Neuronal stem cell (in vitro differentiated cells): ENCODE measurements at regions not wholly inside any gene's neighbourhood (a gene's known extent, or its start where the extent isn't known, plus 50 kb on each side); places are given as distances from the start of the nearest gene placed in this dataset.
"Not testable (repeated sequence)": the region's sequence is repeated elsewhere in the genome, so short reads cannot be mapped to it uniquely, and the experiment has no call there.

Experiments
- DNase-seq: peaks from one replicate; pipeline ENCODE4 v3.0.0-alpha.2; 2013; ENCODE audit warnings: low spot score
- H2AFZ ChIP-seq: one replicate; pipeline ENCODE4 v1.6.1; 2013; ENCODE audit warnings: mild to moderate bottlenecking, low read length, inconsistent platforms
- H2AK5ac ChIP-seq: 2 replicates; pipeline ENCODE4 v1.6.1; 2013; ENCODE audit warnings: low read depth, mild to moderate bottlenecking, inconsistent platforms, low read length, moderate library complexity, mixed read lengths
- H2BK120ac ChIP-seq: 2 replicates; pipeline ENCODE4 v1.6.1; 2013; ENCODE audit warnings: low read depth, mild to moderate bottlenecking, inconsistent platforms, low read length, moderate library complexity, mixed read lengths
- H2BK12ac ChIP-seq: one replicate; pipeline ENCODE4 v1.6.1; 2013; ENCODE audit warnings: low read length, inconsistent platforms
- H2BK15ac ChIP-seq: 2 replicates; pipeline ENCODE4 v1.6.1; 2013; ENCODE audit warnings: mild to moderate bottlenecking, low read length, inconsistent platforms, mixed read lengths
- H2BK5ac ChIP-seq: one replicate; pipeline ENCODE4 v1.6.1; 2013; ENCODE audit warnings: inconsistent platforms, mild to moderate bottlenecking, low read length, moderate library complexity
- H3K14ac ChIP-seq: one replicate; pipeline ENCODE4 v1.6.1; 2013; ENCODE audit warnings: low read length, inconsistent platforms
- H3K18ac ChIP-seq: 2 replicates; pipeline ENCODE4 v1.6.1; 2013; ENCODE audit warnings: low read length, inconsistent platforms
- H3K23ac ChIP-seq: 2 replicates; pipeline ENCODE4 v1.6.1; 2013; ENCODE audit warnings: low read depth, mild to moderate bottlenecking, mixed read lengths, low read length, inconsistent platforms; ENCODE audit not compliant: poor library complexity
- H3K27ac ChIP-seq: replicated peaks from 3 replicates; pipeline ENCODE4 v1.5.1; 2013; ENCODE audit warnings: low read length, inconsistent platforms
- H3K27me3 ChIP-seq, 3 experiments: 2 replicates each; pipeline ENCODE4 v1.6.1; 2013; ENCODE audit warnings: low read length in 3 of 3, mild to moderate bottlenecking in 2 of 3, inconsistent platforms in 1 of 3, low read depth in 1 of 3, mixed read lengths in 1 of 3, moderate library complexity in 1 of 3; ENCODE audit not compliant: control insufficient read depth in 3 of 3, insufficient read depth in 3 of 3
- H3K36me3 ChIP-seq, 2 donors: replicated peaks in 1 of 2; 2 replicates each; pipeline ENCODE4 v1.6.1; 2013; ENCODE audit warnings: low read length in 2 of 2; ENCODE audit not compliant: control insufficient read depth in 2 of 2, insufficient read depth in 2 of 2
- H3K4ac ChIP-seq: 2 replicates; pipeline ENCODE4 v1.6.1; 2013; ENCODE audit warnings: inconsistent platforms, mild to moderate bottlenecking, low read length, moderate library complexity
- H3K4me1 ChIP-seq, 2 donors: 1 replicate in 1 of 2; 2 replicates in 1 of 2; pipeline ENCODE4 v1.6.1; 2013; ENCODE audit warnings: low read length in 2 of 2, low read depth in 1 of 2; ENCODE audit not compliant: control insufficient read depth in 2 of 2, insufficient read depth in 1 of 2
- H3K4me2 ChIP-seq: one replicate; pipeline ENCODE4 v1.6.1; 2013; ENCODE audit warnings: mild to moderate bottlenecking, low read length, inconsistent platforms; ENCODE audit not compliant: insufficient read depth, poor library complexity, severe bottlenecking
- H3K4me3 ChIP-seq, 2 donors: 2 replicates each; pipeline ENCODE4 v1.5.1; 2013; ENCODE audit warnings: low read length in 2 of 2, mild to moderate bottlenecking in 2 of 2, inconsistent platforms in 1 of 2, moderate library complexity in 1 of 2
- H3K79me1 ChIP-seq: one replicate; pipeline ENCODE4 v1.6.1; 2013; ENCODE audit warnings: low read depth, mild to moderate bottlenecking, inconsistent platforms, low read length, moderate library complexity
- H3K9ac ChIP-seq: one replicate; pipeline ENCODE4 v1.6.1; 2013; ENCODE audit warnings: mild to moderate bottlenecking, low read depth, low read length, inconsistent platforms; ENCODE audit not compliant: poor library complexity
- H3K9me3 ChIP-seq, 2 donors: replicated peaks in 1 of 2; 2 replicates each; pipeline versions ENCODE3 to v1.6.1; 2013; ENCODE audit warnings: low read length in 2 of 2, mild to moderate bottlenecking in 2 of 2, inconsistent platforms in 1 of 2, low read depth in 1 of 2, mixed read lengths in 1 of 2, moderate library complexity in 1 of 2; ENCODE audit not compliant: control insufficient read depth in 2 of 2, insufficient read depth in 1 of 2
- H4K8ac ChIP-seq: one replicate; pipeline ENCODE4 v1.6.1; 2013; ENCODE audit warnings: low read depth, mild to moderate bottlenecking, inconsistent platforms, low read length, moderate library complexity
- H4K91ac ChIP-seq: one replicate; pipeline ENCODE4 v1.6.1; 2013; ENCODE audit warnings: low read length, low read depth, mild to moderate bottlenecking, inconsistent platforms; ENCODE audit not compliant: poor library complexity
- WGBS, 2 donors: extraction: QIAGEN DNeasy Blood & Tissue Kit; methylation state at CpG; one replicate each; pipeline ENCODE4 v1.1.7; 2013; ENCODE audit warnings: missing lambda C conversion rate in 2 of 2, mixed read lengths in 1 of 2; ENCODE audit not compliant: insufficient read length in 2 of 2, insufficient replicate concordance in 1 of 2; ENCODE audit errors: extremely low coverage in 2 of 2; 5-methylcytosine and 5-hydroxymethylcytosine counted together

DNA sequence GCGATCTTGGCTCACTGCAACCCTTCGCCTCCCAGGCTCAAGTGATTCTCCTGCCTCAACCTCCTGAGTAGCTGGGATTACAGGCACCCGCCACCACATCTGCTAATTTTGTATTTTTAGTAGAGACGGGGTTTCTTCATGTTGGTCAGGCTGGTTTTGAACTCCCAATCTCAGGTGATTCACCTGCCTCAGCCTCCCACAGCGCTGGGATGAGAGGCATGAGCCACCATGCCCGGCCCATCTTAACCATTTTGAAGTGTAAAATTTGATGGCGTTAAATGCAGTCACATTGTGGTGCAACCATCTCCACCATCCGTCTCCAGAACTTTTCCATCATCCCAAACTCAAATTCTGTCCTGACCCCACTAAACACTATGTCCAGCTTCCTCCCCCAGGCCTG, 61.8 kb upstream of the METTL9 start:
- not testable (repeated sequence) for H3K18ac ChIP-seq, DNase-seq, H3K36me3 ChIP-seq, H3K23ac ChIP-seq, H3K27ac ChIP-seq, H2AFZ ChIP-seq, H2BK120ac ChIP-seq, H4K91ac ChIP-seq, H3K4me1 ChIP-seq, H2BK15ac ChIP-seq, H3K9ac ChIP-seq, H3K4ac ChIP-seq, H4K8ac ChIP-seq, H3K14ac ChIP-seq, H3K4me2 ChIP-seq, H3K27me3 ChIP-seq, H3K9me3 ChIP-seq, H2BK12ac ChIP-seq, H2BK5ac ChIP-seq, H3K4me3 ChIP-seq, H2AK5ac ChIP-seq, H3K79me1 ChIP-seq
- no CpG with 5 or more reads among the region's 8 CpGs for WGBS, 2 donors

DNA sequence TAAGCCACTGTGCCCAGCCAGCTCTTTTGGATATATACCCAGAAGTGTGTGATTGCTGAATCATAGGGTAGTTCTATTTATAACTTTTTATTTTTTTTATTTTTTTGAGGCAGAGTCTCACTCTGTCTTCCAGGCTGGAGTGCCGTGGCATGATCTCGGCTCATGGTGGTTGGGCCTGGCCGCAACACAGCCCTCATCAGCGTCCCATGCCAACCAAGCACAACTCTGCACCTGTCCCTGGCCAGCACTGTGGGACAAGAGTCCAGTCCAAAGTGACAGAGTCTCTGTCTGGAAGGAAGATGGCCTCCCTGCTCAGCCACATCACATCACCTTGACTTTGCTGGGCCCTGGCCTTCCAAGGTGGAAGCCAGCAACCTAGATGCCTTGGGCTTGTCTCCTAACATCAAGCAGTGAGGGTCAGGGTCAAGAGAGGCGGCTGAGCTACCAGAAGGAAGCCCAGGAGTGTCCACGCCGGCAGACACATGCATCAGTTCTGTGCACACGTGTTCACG, 60.2 kb upstream of the METTL9 start:
- DNase-seq, H2AFZ ChIP-seq, H3K4ac ChIP-seq, H3K79me1 ChIP-seq, H3K4me2 ChIP-seq, H2BK120ac ChIP-seq, H3K18ac ChIP-seq, H3K9me3 ChIP-seq, H2BK5ac ChIP-seq, H3K36me3 ChIP-seq, H4K91ac ChIP-seq, H3K14ac ChIP-seq, H3K4me3 ChIP-seq, H3K9ac ChIP-seq, H2AK5ac ChIP-seq, H2BK15ac ChIP-seq, H3K27me3 ChIP-seq, H3K23ac ChIP-seq, H2BK12ac ChIP-seq, H3K4me1 ChIP-seq, H3K27ac ChIP-seq: not testable (repeated sequence)
- H4K8ac ChIP-seq = peak overlapping the region; percentile 82
- WGBS, 2 donors = no CpG with 5 or more reads among the region's 9 CpGs

DNA sequence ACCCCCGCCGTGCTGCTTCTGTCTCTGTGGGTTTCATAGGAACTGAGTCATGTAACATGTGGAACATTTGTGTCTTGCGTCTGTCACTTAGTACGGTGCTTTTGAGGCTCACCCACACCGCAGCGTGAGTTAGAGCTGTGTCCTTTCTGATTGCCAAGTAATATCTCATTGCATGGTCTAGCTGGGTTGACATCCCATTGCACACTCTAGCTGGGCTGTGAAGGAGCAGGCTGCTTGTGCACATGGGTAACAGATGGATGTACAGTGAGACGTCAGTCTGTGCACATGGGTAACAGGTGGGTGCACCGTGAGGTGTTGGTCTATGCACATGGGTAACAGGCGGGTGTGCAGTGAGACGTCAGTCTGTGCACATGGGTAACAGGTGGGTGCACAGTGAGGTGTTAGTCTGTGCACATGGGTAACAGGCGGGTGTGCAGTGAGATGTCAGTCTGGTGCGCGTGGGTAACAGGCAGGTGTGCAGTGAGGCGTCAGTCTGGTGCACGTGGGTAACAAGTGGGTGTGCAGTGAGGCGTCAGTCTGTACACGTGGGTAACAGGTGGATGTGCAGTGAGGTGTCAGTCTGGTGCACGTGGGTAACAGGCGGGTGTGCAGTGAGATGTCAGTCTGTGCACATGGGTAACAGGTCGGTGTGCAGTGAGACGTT, 58.5 kb upstream of the METTL9 start:
- H2AK5ac ChIP-seq, H3K4ac ChIP-seq, DNase-seq, H3K4me1 ChIP-seq, H3K9me3 ChIP-seq, H3K4me2 ChIP-seq, H4K91ac ChIP-seq, H3K27me3 ChIP-seq, H3K36me3 ChIP-seq, H2BK15ac ChIP-seq, H3K79me1 ChIP-seq, H2BK120ac ChIP-seq, H3K27ac ChIP-seq, H2BK5ac ChIP-seq, H2AFZ ChIP-seq, H4K8ac ChIP-seq: not testable (repeated sequence)
- Histone ChIP-seq H3K23ac (peak overlapping the region; percentile 44), H2BK12ac (peak overlapping the region; percentile 81), H3K14ac (peak overlapping the region; percentile 79), H3K18ac (peak overlapping the region; percentile 59), H3K9ac (peak overlapping the region; percentile 30), H3K4me3 (peak overlapping the region in 1 of 2 donors; percentile 64)
- no CpG with 5 or more reads among the region's 21 CpGs for WGBS, 2 donors

DNA sequence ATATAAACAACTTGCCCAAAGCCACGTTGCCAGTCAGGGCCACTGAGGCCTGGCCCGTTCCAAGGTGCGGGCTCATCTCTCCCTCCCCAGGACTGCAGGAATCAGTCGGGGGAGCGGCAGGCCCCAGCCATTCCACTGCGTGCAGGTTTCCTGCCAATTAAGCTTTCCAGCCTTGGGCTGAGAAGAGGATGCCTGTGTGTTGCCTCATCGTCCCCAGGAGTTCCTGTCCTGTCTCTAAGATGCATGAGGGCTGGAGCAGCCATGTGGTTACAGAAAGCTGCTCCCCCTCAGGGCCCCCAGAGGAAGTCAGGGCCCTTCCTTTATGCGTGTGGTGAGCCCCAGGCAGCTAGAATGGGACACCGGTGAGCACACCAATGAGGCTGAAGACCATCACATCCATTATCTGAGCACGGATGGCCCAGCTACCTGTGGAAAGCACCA, 57.7 kb upstream of the METTL9 start:
- not testable (repeated sequence) for H2AK5ac ChIP-seq, H3K18ac ChIP-seq, H3K27me3 ChIP-seq, H3K9me3 ChIP-seq, DNase-seq, H3K23ac ChIP-seq, H2BK5ac ChIP-seq, H3K4me1 ChIP-seq, H3K36me3 ChIP-seq, H3K14ac ChIP-seq, H2BK15ac ChIP-seq, H4K8ac ChIP-seq, H3K4ac ChIP-seq, H2BK120ac ChIP-seq, H2AFZ ChIP-seq, H3K4me2 ChIP-seq, H2BK12ac ChIP-seq, H3K79me1 ChIP-seq, H3K27ac ChIP-seq, H3K9ac ChIP-seq, H4K91ac ChIP-seq, H3K4me3 ChIP-seq
- no CpG with 5 or more reads among the region's 10 CpGs for WGBS, 2 donors
